AG10803 (cell line): ENCODE measurements at regions not wholly inside any gene's neighbourhood (a gene's known extent, or its start where the extent isn't known, plus 50 kb on each side); places are given as distances from the start of the nearest gene placed in this dataset.

Experiments used
- DNase-seq: peaks from one replicate; pipeline ENCODE4 v3.0.0; 2010; ENCODE audit warnings: low read depth
- H3K4me3 ChIP-seq: 2 replicates; pipeline ENCODE4 v1.5.1; 2011; ENCODE audit warnings: mild to moderate bottlenecking, low read length, control low read depth
- TF ChIP-seq, protein P1 (sequence below): conservative IDR thresholded peaks from 2 replicates; pipeline ENCODE4 v1.5.1; 2011; ENCODE audit warnings: mild to moderate bottlenecking, low read length, control low read depth, inconsistent platforms

DNA sequence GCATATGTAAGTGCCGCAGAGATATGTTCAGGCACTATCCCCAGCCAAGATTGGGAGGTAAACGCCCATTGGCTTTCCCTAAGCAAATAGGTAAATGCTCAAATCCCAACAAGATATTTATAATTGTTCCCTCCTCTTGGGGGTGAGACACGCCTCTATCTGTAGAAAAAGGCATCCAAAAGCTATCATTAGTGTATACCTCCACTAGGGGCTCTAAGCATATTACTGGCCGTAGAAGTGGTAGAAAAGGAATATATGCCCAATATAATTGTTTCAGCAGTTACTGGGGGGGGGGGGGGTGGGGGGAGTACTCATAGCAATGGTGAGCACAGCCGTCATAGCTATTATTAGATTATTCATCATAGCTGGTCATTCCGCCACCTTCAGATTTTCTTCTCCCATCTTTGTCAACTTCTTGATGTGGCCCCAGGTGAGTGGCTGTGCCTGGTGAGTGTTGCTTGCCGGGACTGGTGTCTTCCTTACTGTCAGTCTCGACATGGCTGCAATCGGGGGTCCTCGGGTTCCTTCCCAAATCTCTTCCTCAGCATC lies 53.3 kb upstream of the WDR1 start:
- no peak for DNase-seq
- H3K4me3 ChIP-seq, result no peak overlapping the region
- TF ChIP-seq, protein P1, sequence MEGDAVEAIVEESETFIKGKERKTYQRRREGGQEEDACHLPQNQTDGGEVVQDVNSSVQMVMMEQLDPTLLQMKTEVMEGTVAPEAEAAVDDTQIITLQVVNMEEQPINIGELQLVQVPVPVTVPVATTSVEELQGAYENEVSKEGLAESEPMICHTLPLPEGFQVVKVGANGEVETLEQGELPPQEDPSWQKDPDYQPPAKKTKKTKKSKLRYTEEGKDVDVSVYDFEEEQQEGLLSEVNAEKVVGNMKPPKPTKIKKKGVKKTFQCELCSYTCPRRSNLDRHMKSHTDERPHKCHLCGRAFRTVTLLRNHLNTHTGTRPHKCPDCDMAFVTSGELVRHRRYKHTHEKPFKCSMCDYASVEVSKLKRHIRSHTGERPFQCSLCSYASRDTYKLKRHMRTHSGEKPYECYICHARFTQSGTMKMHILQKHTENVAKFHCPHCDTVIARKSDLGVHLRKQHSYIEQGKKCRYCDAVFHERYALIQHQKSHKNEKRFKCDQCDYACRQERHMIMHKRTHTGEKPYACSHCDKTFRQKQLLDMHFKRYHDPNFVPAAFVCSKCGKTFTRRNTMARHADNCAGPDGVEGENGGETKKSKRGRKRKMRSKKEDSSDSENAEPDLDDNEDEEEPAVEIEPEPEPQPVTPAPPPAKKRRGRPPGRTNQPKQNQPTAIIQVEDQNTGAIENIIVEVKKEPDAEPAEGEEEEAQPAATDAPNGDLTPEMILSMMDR, result no peak

- H3K4me3 ChIP-seq, result no peak overlapping the region
- DNase-seq, result no peak
- TF ChIP-seq, protein P1, result no peak
Measured at GRCh38 chr4:10168151-10168550, 51.6 kb upstream of the WDR1 start.

DNA sequence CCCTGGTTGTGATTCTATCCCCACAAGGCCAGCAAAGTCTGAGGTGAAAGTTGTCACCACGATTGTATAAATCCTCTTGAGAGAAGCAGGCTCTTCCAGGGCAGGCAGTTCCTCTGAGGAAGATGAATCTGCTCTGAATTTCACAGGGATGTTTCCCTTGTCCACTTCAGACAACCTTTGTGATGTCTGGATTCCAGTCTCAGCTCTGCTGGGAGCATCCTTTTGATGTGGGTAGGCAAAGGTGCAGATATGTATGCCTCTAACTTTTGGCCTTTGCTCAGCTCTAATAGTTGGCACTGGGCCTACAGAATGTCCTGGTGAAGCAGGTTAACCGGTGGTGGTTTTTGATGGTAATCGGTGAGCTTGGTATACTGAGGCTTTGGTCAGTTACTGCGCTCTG lies 50.6 kb upstream of the WDR1 start:
- TF ChIP-seq, protein P1, result no peak
- no peak for DNase-seq
- no peak overlapping the region for H3K4me3 ChIP-seq
